ENCODE measurements at regions not wholly inside any gene's neighbourhood (a gene's known extent, or its start where the extent isn't known, plus 50 kb on each side); places are given as distances from the start of the nearest gene placed in this dataset.

DNA sequence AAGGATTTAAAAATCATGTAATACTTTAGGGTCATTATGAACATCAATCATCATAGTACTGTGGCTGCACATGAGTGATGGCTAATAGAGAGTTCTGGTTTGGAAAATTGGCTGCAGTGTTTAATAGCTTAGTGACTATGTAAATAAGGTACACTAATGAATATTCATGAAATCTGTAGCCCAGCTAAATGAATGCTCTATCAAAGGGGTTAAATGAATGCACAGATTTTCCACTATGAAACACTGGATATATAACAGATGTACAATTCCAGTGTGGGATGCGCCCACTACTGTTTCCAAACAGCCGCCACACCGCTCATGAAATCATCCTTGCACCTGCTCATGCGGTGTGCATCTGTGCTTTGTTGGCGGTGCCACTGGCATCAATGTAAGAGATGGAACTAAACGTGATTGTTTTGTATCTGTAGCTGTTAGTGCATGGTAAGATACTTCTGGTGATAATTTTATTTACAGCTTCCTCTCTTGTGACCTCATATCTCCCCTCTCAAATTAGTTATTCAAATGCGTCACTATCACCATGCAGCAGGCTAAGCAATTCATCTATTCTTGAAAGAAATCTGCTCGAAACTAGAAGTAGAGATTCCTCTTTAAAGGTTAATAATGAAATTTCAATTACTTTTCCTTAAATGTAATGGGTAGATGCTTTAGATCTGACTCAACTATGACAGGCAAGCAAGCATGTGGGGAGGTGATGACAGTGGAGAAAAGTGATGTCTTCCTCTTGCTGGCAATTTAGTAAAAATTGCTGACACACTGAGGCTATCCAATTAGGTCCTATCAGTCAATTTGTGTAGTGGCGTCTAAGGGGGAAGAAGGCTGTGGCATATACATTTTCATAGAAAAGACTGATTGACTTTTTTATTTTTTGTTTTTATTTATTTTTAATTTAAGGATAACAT, 433.6 kb downstream of the AEBP2 start (continued):
- TF ChIP-seq, protein P1, sequence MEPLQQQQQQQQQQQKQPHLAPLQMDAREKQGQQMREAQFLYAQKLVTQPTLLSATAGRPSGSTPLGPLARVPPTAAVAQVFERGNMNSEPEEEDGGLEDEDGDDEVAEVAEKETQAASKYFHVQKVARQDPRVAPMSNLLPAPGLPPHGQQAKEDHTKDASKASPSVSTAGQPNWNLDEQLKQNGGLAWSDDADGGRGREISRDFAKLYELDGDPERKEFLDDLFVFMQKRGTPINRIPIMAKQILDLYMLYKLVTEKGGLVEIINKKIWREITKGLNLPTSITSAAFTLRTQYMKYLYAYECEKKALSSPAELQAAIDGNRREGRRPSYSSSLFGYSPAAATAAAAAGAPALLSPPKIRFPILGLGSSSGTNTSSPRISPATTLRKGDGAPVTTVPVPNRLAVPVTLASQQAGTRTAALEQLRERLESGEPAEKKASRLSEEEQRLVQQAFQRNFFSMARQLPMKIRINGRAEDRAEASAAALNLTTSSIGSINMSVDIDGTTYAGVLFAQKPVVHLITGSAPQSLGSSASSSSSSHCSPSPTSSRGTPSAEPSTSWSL (CRISPR knock-in tag; IDR thresholded peaks at IDR 0.05; ENCODE audit: borderline replicate concordance) = no peak
- no peak for TF ChIP-seq MECOM (CRISPR knock-in tag; IDR thresholded peaks at IDR 0.05)
- no peak for TF ChIP-seq CREM (IDR thresholded peaks at IDR 0.05; ENCODE audit: low read depth)
- TF ChIP-seq HNRNPL (IDR thresholded peaks at IDR 0.05; ENCODE audit: low read depth, low read length) = no peak
- no peak for TF ChIP-seq NFE2L1 (tag; IDR thresholded peaks at IDR 0.05; ENCODE audit: borderline replicate concordance, low read depth)
- TF ChIP-seq, protein P2, sequence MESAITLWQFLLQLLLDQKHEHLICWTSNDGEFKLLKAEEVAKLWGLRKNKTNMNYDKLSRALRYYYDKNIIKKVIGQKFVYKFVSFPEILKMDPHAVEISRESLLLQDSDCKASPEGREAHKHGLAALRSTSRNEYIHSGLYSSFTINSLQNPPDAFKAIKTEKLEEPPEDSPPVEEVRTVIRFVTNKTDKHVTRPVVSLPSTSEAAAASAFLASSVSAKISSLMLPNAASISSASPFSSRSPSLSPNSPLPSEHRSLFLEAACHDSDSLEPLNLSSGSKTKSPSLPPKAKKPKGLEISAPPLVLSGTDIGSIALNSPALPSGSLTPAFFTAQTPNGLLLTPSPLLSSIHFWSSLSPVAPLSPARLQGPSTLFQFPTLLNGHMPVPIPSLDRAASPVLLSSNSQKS (CRISPR knock-in tag; IDR thresholded peaks at IDR 0.05) = no peak

DNA sequence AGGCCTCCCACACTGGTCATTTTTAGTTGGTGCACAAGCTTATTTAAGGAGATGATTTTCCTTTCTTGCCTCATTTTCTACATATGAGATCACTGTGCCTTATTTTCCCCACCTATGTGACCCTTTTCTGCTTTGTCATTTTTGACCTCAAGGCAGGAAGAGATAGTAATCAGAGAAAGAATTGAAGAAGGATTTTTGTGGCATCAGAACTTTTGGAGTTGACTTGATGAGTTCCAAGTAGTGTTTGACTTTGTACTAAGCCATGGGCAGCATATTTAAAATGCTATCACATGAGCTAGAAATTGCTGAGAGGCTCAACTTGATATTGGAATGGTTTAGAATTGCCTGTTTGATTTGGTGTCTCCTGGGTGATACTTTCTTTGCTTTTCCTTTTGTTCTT, 440.8 kb downstream of the AEBP2 start:
- H3K4me1 ChIP-seq (replicated peaks in 1 of 2; ENCODE audit: control insufficient read depth in 2 of 2, insufficient read depth in 2 of 2, low read length in 2 of 2) = no peaks in the 10 kb centered on the region
- no peaks in the 10 kb centered on the region for H3K27me3 ChIP-seq (ENCODE audit: control insufficient read depth in 2 of 2, insufficient read depth in 2 of 2, low read length in 2 of 2)
- ATAC-seq (no peak), FAIRE-seq (no peak), DNase-seq (ENCODE audit: extremely low read depth in 1 of 4, low spot score in 3 of 4) (no peak)
- H3K27ac ChIP-seq (ENCODE audit: extremely low read depth, low read depth, low read length) = no peak overlapping the region
- intact Hi-C loops (cut with micrococcal nuclease) (no loop called here), in situ Hi-C loops (cut with MboI) (no loop called here)
- no peak overlapping the region for H3K9ac ChIP-seq (ENCODE audit: insufficient read depth in 1 of 2, low read depth in 2 of 2, low read length in 2 of 2)
- H3K79me2 ChIP-seq (ENCODE audit: control insufficient read depth, insufficient read depth, low read length) = no peaks in the 10 kb centered on the region
- H2AFZ ChIP-seq (ENCODE audit: low read depth, low read length) = no peak overlapping the region
- ChIA-PET POLR2A (no interaction called here), CTCF (ENCODE audit: low intra/inter-chr PET ratio) (no interaction called here)
- no peak overlapping the region for H3K4me2 ChIP-seq (ENCODE audit: insufficient read depth, low read length)
- H4K20me1 ChIP-seq (replicated peaks; ENCODE audit: control insufficient read depth, insufficient read depth, low read length) = no peaks in the 10 kb centered on the region
- no peaks in the 10 kb centered on the region for H3K9me3 ChIP-seq (replicated peaks; ENCODE audit: control insufficient read depth, insufficient read depth, low read depth, low read length)
- H3K9me1 ChIP-seq (ENCODE audit: control insufficient read depth, insufficient read depth, low read length) = no peaks in the 10 kb centered on the region
- TF ChIP-seq HEY1 (CRISPR knock-in tag; IDR thresholded peaks at IDR 0.05; ENCODE audit: borderline replicate concordance) (no peak), ZNF174 (CRISPR knock-in tag; IDR thresholded peaks at IDR 0.05) (no peak), ZSCAN29 (IDR thresholded peaks at IDR 0.05) (no peak), KDM5B (IDR thresholded peaks at IDR 0.05; ENCODE audit: insufficient replicate concordance, low read depth, low read length) (no peak), HDAC2 (IDR thresholded peaks at IDR 0.05) (no peak), MED1 (CRISPR knock-in tag; IDR thresholded peaks at IDR 0.05; ENCODE audit: borderline replicate concordance) (no peak)
- TF ChIP-seq, protein P3, sequence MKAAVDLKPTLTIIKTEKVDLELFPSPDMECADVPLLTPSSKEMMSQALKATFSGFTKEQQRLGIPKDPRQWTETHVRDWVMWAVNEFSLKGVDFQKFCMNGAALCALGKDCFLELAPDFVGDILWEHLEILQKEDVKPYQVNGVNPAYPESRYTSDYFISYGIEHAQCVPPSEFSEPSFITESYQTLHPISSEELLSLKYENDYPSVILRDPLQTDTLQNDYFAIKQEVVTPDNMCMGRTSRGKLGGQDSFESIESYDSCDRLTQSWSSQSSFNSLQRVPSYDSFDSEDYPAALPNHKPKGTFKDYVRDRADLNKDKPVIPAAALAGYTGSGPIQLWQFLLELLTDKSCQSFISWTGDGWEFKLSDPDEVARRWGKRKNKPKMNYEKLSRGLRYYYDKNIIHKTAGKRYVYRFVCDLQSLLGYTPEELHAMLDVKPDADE (conservative IDR thresholded peaks at IDR 0.05; ENCODE audit: control insufficient read depth, low read depth, low read length) = no peak
- TF ChIP-seq, protein P4, sequence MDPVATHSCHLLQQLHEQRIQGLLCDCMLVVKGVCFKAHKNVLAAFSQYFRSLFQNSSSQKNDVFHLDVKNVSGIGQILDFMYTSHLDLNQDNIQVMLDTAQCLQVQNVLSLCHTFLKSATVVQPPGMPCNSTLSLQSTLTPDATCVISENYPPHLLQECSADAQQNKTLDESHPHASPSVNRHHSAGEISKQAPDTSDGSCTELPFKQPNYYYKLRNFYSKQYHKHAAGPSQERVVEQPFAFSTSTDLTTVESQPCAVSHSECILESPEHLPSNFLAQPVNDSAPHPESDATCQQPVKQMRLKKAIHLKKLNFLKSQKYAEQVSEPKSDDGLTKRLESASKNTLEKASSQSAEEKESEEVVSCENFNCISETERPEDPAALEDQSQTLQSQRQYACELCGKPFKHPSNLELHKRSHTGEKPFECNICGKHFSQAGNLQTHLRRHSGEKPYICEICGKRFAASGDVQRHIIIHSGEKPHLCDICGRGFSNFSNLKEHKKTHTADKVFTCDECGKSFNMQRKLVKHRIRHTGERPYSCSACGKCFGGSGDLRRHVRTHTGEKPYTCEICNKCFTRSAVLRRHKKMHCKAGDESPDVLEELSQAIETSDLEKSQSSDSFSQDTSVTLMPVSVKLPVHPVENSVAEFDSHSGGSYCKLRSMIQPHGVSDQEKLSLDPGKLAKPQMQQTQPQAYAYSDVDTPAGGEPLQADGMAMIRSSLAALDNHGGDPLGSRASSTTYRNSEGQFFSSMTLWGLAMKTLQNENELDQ (CRISPR knock-in tag; IDR thresholded peaks at IDR 0.05; ENCODE audit: borderline replicate concordance) = no peak
- H3K4me3 ChIP-seq = no peak overlapping the region
- no peaks in the 10 kb centered on the region for H3K36me3 ChIP-seq (ENCODE audit: control insufficient read depth, insufficient read depth, low read length)
- BruUV-seq (replicated peaks) = no TSS peak

Measured in K562 (cell line).